KMS-11 (cell line): ENCODE measurements at regions not wholly inside any gene's neighbourhood (a gene's known extent, or its start where the extent isn't known, plus 50 kb on each side); places are given as distances from the start of the nearest gene placed in this dataset.

Source experiments
- H2AFZ ChIP-seq: fragments of 200-600 bp; sonication (generic); 2 replicates; pipeline ENCODE4 v1.6.1; 2016; ENCODE audit warnings: antibody characterized with exemption, mixed run types, low read depth
- H3K27ac ChIP-seq: fragments of 200-600 bp; sonication (generic); 2 replicates; pipeline ENCODE4 v1.6.1; 2016; ENCODE audit warnings: mild to moderate bottlenecking, mixed run types
- H3K27me3 ChIP-seq: fragments of 200-600 bp; sonication (generic); 2 replicates; pipeline ENCODE4 v1.6.1; 2017; ENCODE audit warnings: mild to moderate bottlenecking, low read depth, mixed run types, moderate library complexity; ENCODE audit not compliant: insufficient read depth
- H3K36me3 ChIP-seq: fragments of 200-600 bp; sonication (generic); 2 replicates; pipeline ENCODE4 v1.6.1; 2017; ENCODE audit warnings: mild to moderate bottlenecking, mixed run types; ENCODE audit not compliant: insufficient read depth
- H3K4me1 ChIP-seq: fragments of 200-600 bp; sonication (generic); 2 replicates; pipeline ENCODE4 v1.6.1; 2016; ENCODE audit warnings: mild to moderate bottlenecking, low read depth, mixed run types; ENCODE audit not compliant: poor library complexity, severe bottlenecking
- H3K4me2 ChIP-seq: fragments of 200-600 bp; sonication (generic); 2 replicates; pipeline ENCODE4 v1.7.0; 2016; ENCODE audit warnings: mild to moderate bottlenecking, mixed run types
- H3K4me3 ChIP-seq: fragments of 200-600 bp; sonication (generic); IDR thresholded peaks from 2 replicates; pipeline ENCODE4 v1.6.1; 2017; ENCODE audit warnings: low read depth, low read length, mixed read lengths; ENCODE audit not compliant: insufficient read depth
- H3K79me2 ChIP-seq: fragments of 200-600 bp; sonication (generic); 2 replicates; pipeline ENCODE4 v1.6.1; 2016; ENCODE audit warnings: low read depth, mixed run types; ENCODE audit not compliant: insufficient read depth
- H3K9ac ChIP-seq: fragments of 200-600 bp; sonication (generic); 2 replicates; pipeline ENCODE4 v1.6.1; 2016; ENCODE audit warnings: mild to moderate bottlenecking, mixed run types
- H4K20me1 ChIP-seq: fragments of 200-600 bp; sonication (generic); 2 replicates; pipeline ENCODE4 v1.6.1; 2016; ENCODE audit warnings: mild to moderate bottlenecking, mixed run types; ENCODE audit not compliant: insufficient read depth
- TF ChIP-seq, protein P1 (sequence below): fragments of 200-600 bp; sonication (generic); conservative IDR thresholded peaks from 2 replicates; pipeline ENCODE4 v1.6.1; 2017; ENCODE audit warnings: low read depth, mild to moderate bottlenecking, antibody characterized with exemption, low read length, moderate library complexity, mixed read lengths

DNA sequence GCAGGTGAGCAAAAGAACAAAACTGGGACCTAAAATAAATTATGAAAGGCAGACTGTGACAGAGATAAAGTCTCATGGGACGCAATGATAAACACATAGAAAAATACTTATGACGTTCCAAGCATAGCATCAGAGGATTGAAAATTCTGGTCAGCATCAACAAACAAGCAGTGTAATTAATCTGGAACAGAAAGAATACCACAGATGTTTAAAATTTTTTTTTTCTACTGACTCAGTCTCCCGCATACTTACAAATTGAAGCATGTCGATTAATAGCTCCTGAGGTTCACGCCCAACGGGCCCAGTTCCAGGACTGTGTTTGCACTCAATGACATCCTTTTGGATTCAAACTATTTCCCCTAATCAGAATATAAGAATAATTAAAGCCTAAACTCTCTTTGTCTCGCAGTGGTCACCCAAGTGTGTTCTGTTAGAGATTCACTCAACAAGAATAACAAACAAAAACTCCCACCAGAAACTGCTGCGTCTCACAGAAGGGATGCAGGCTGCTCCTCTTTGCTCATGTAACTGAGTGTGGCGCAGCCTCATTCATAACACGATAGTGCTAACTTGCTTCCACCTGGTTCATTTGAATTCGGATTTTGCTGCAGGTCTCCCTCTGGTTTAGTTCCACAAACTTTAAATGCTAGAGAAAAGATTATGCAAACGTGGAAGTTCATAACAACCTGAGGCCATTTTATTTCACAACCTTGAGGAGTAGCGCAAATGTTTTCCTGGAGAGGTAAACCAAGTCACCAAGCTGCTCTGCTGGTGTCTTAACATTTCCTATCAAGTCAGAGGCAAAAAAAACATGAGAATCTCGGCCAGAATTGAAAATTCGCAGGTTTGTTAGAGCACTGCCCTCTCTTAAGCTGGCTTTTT, 69.0 kb upstream of the CITED2 start:
- Histone ChIP-seq H2AFZ (no peak overlapping the region), H3K27ac (no peak overlapping the region)

DNA sequence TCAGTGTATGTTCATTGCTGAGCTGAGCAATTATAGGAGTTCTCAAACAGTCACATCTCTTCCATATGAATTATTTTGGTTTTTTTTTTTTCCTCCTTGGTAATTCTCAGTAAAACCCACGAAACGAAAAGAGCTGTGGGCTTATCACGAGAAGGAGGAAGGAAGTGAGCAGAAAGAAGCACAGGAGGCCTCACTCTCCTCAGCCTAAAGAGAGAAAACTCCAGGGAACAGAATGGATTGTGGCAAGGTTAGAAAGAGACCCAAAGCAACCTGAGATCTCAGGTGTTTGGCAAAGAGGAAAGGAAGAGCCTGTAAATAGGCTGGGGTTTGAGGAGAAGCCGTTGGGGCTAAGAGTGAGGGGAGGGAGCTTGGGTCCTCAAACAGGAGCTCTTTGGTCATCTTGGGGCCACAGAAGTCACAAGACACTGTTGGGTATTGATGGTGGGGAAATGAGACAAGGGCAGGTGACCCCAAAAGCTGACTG, 67.8 kb upstream of the CITED2 start:
- Histone ChIP-seq H3K27me3 (no peaks in the 10 kb centered on the region), H4K20me1 (no peaks in the 10 kb centered on the region), H3K4me2 (no peak overlapping the region), H3K36me3 (no peaks in the 10 kb centered on the region), H3K9ac (no peak overlapping the region), H3K27ac (no peak overlapping the region), H2AFZ (no peak overlapping the region), H3K4me1 (peaks cover under 1% of the 10 kb centered on the region), H3K79me2 (no peaks in the 10 kb centered on the region), H3K4me3 (no peak overlapping the region)
- TF ChIP-seq, protein P1, sequence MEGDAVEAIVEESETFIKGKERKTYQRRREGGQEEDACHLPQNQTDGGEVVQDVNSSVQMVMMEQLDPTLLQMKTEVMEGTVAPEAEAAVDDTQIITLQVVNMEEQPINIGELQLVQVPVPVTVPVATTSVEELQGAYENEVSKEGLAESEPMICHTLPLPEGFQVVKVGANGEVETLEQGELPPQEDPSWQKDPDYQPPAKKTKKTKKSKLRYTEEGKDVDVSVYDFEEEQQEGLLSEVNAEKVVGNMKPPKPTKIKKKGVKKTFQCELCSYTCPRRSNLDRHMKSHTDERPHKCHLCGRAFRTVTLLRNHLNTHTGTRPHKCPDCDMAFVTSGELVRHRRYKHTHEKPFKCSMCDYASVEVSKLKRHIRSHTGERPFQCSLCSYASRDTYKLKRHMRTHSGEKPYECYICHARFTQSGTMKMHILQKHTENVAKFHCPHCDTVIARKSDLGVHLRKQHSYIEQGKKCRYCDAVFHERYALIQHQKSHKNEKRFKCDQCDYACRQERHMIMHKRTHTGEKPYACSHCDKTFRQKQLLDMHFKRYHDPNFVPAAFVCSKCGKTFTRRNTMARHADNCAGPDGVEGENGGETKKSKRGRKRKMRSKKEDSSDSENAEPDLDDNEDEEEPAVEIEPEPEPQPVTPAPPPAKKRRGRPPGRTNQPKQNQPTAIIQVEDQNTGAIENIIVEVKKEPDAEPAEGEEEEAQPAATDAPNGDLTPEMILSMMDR, result no peak

More for the DNA sequence above, 69.0 kb upstream of the CITED2 start:
- no peak overlapping the region for H3K9ac ChIP-seq
- H3K79me2 ChIP-seq, result no peaks in the 10 kb centered on the region
- no peak overlapping the region for H3K4me2 ChIP-seq
- peaks cover 13% of the 10 kb centered on the region for H3K4me1 ChIP-seq
- no peaks in the 10 kb centered on the region for H4K20me1 ChIP-seq
- TF ChIP-seq, protein P1, result no peak
- no peaks in the 10 kb centered on the region for H3K36me3 ChIP-seq
- no peaks in the 10 kb centered on the region for H3K27me3 ChIP-seq
- no peak overlapping the region for H3K4me3 ChIP-seq

DNA sequence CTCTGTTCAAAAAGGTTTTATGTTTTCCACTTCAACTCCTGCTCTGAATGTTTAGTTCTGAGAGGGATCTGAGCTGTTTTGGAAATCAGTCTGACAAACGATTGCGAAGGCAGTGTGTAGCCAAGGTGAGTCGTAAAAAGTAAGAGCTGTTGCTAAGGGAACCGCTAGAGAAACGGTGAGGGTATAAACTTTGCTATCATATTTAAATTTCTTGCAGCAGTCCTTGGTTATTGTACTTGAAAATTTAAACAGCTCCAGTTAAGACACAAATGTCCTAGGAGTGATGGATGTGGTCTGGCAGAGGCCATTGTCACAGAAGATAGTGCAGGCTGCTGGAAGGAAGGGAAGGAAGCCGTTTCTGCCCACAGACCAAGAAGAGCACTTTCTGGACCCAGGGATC, 64.9 kb upstream of the CITED2 start:
- no peaks in the 10 kb centered on the region for H4K20me1 ChIP-seq
- no peak overlapping the region for H3K4me2 ChIP-seq
- H3K27me3 ChIP-seq, result no peaks in the 10 kb centered on the region
- no peaks in the 10 kb centered on the region for H3K4me1 ChIP-seq
- H3K9ac ChIP-seq, result no peak overlapping the region
- no peak overlapping the region for H3K27ac ChIP-seq
- no peaks in the 10 kb centered on the region for H3K79me2 ChIP-seq
- no peak overlapping the region for H2AFZ ChIP-seq
- TF ChIP-seq, protein P1, result no peak
- H3K36me3 ChIP-seq, result no peaks in the 10 kb centered on the region
- no peak overlapping the region for H3K4me3 ChIP-seq

DNA sequence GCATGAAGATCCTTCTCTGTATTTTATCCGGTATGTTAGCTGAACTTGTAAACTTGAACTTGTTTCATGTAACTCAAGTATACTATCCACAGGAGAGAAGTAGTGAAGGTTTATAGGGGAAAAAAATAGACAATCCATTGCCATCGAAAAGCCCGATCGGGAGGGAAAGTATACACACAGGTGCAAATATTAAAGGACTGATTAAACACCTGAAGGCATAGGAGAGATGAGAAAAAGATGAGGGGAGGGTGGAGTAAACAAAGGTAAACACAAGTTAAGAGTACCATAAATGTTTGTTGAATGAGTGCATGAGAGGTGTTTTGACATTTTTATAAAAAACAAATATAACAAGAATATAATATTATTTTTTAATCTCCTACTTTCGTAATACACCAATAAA, 64.3 kb upstream of the CITED2 start:
- Histone ChIP-seq H3K4me2 (no peak overlapping the region), H3K27ac (no peak overlapping the region), H3K36me3 (no peaks in the 10 kb centered on the region), H3K9ac (no peak overlapping the region), H2AFZ (no peak overlapping the region), H4K20me1 (no peaks in the 10 kb centered on the region), H3K4me3 (no peak overlapping the region), H3K4me1 (no peaks in the 10 kb centered on the region), H3K27me3 (no peaks in the 10 kb centered on the region), H3K79me2 (no peaks in the 10 kb centered on the region)
- TF ChIP-seq, protein P1, result no peak
